Central memory CD8-positive, alpha-beta T cell (primary cell): ENCODE measurements at regions not wholly inside any gene's neighbourhood (a gene's known extent, or its start where the extent isn't known, plus 50 kb on each side); places are given as distances from the start of the nearest gene placed in this dataset.

Source experiments
- ATAC-seq: fragments of 150-1000 bp; cut with Tn5 transposase; replicated peaks from 2 replicates; pipeline ENCODE4 v1.10.0; 2022; ENCODE audit warnings: mild to moderate bottlenecking, moderate FRiP score, moderate number of reproducible peaks; ENCODE audit not compliant: poor library complexity, severe bottlenecking; ENCODE audit errors: extremely low read depth
- DNase-seq, 2 donors: peaks; one replicate each; pipeline ENCODE4 v3.0.0; 2021; ENCODE audit warnings: low spot score in 2 of 2
- H3K27ac Mint-ChIP-seq: one replicate; pipeline ENCODE4 v1.8.0; 2022; ENCODE audit warnings: low read depth, mild to moderate bottlenecking, moderate library complexity, mixed read lengths
- H3K27me3 Mint-ChIP-seq: one replicate; pipeline ENCODE4 v1.8.0; 2022; ENCODE audit warnings: mixed read lengths
- H3K36me3 Mint-ChIP-seq: one replicate; pipeline ENCODE4 v1.8.0; 2022; ENCODE audit warnings: mild to moderate bottlenecking, moderate library complexity, mixed read lengths; ENCODE audit not compliant: insufficient read depth
- H3K4me1 Mint-ChIP-seq: one replicate; pipeline ENCODE4 v1.8.0; 2022; ENCODE audit warnings: mixed read lengths
- H3K4me3 Mint-ChIP-seq: one replicate; pipeline ENCODE4 v1.8.0; 2022; ENCODE audit warnings: mild to moderate bottlenecking, moderate library complexity, mixed read lengths
- H3K9me3 Mint-ChIP-seq: one replicate; pipeline ENCODE4 v1.8.0; 2022; ENCODE audit warnings: mixed read lengths

GRCh38 chr2:128368437-128369107 lies 49.9 kb upstream of the HS6ST1 start:
- Mint-ChIP-seq H3K4me1 (peaks cover 15% of the 10 kb centered on the region), H3K4me3 (no peak overlapping the region), H3K27me3 (peaks cover 61% of the 10 kb centered on the region), H3K36me3 (peaks cover 5% of the 10 kb centered on the region), H3K27ac (no peak overlapping the region), H3K9me3 (no peaks in the 10 kb centered on the region)
- ATAC-seq (no peak), DNase-seq (no peak)

- Mint-ChIP-seq H3K36me3 (peaks cover 9% of the 10 kb centered on the region), H3K27ac (no peak overlapping the region), H3K4me1 (peaks cover 21% of the 10 kb centered on the region), H3K9me3 (no peaks in the 10 kb centered on the region), H3K27me3 (peaks cover 56% of the 10 kb centered on the region), H3K4me3 (no peak overlapping the region)
- no peak for DNase-seq
- no peak for ATAC-seq
Measured at GRCh38 chr2:128369108-128369555, 50.5 kb upstream of the HS6ST1 start.

- Mint-ChIP-seq H3K4me1 (peaks cover 21% of the 10 kb centered on the region), H3K36me3 (peaks cover 8% of the 10 kb centered on the region), H3K4me3 (no peak overlapping the region), H3K27me3 (peaks cover 49% of the 10 kb centered on the region), H3K9me3 (no peaks in the 10 kb centered on the region), H3K27ac (no peak overlapping the region)
- ATAC-seq, result no peak
- DNase-seq, result no peak
Measured at GRCh38 chr2:128369602-128370467, 51.2 kb upstream of the HS6ST1 start.

- H3K4me3 Mint-ChIP-seq, result no peak overlapping the region
- H3K4me1 Mint-ChIP-seq, result peaks cover 21% of the 10 kb centered on the region
- H3K9me3 Mint-ChIP-seq, result no peaks in the 10 kb centered on the region
- H3K27me3 Mint-ChIP-seq, result peaks cover 40% of the 10 kb centered on the region
- H3K36me3 Mint-ChIP-seq, result peaks cover 8% of the 10 kb centered on the region
- ATAC-seq, result no peak
- DNase-seq, result no peak
- H3K27ac Mint-ChIP-seq, result no peak overlapping the region
Measured at GRCh38 chr2:128370468-128371247, 52.0 kb upstream of the HS6ST1 start.

GRCh38 chr2:128371248-128371630 lies 52.6 kb upstream of the HS6ST1 start:
- ATAC-seq (no peak), DNase-seq (no peak)
- peaks cover 35% of the 10 kb centered on the region for H3K27me3 Mint-ChIP-seq
- H3K9me3 Mint-ChIP-seq, result no peaks in the 10 kb centered on the region
- H3K4me1 Mint-ChIP-seq, result peaks cover 21% of the 10 kb centered on the region
- peaks cover 8% of the 10 kb centered on the region for H3K36me3 Mint-ChIP-seq
- H3K27ac Mint-ChIP-seq, result no peak overlapping the region
- H3K4me3 Mint-ChIP-seq, result no peak overlapping the region

- peak overlapping the region; percentile 71 for H3K4me3 Mint-ChIP-seq
- no peak for ATAC-seq
- no peak overlapping the region for H3K27ac Mint-ChIP-seq
- H3K27me3 Mint-ChIP-seq, result peaks cover 29% of the 10 kb centered on the region
- peaks cover 8% of the 10 kb centered on the region for H3K36me3 Mint-ChIP-seq
- DNase-seq, result no peak
- H3K9me3 Mint-ChIP-seq, result no peaks in the 10 kb centered on the region
- peaks cover 21% of the 10 kb centered on the region for H3K4me1 Mint-ChIP-seq
Measured at GRCh38 chr2:128371648-128372345, 53.1 kb upstream of the HS6ST1 start.

- Mint-ChIP-seq H3K27me3 (peaks cover 35% of the 10 kb centered on the region), H3K4me3 (peak overlapping the region; percentile 71), H3K36me3 (peaks cover 8% of the 10 kb centered on the region), H3K4me1 (peaks cover 21% of the 10 kb centered on the region), H3K9me3 (no peaks in the 10 kb centered on the region), H3K27ac (peak overlapping the region; percentile 89)
- peak; percentile 77 for ATAC-seq
- peak; percentile 36 to 74 for DNase-seq
Measured at GRCh38 chr2:128372621-128373341, 54.1 kb upstream of the HS6ST1 start.

- Mint-ChIP-seq H3K36me3 (peaks cover 8% of the 10 kb centered on the region), H3K4me1 (peaks cover 21% of the 10 kb centered on the region), H3K4me3 (peak overlapping the region; percentile 56), H3K9me3 (no peaks in the 10 kb centered on the region), H3K27ac (no peak overlapping the region), H3K27me3 (peaks cover 41% of the 10 kb centered on the region)
- ATAC-seq (no peak), DNase-seq (no peak)
Measured at GRCh38 chr2:128373451-128374000, 54.9 kb upstream of the HS6ST1 start.

GRCh38 chr2:128374001-128374710 lies 55.5 kb upstream of the HS6ST1 start:
- no peak for DNase-seq
- peaks cover 8% of the 10 kb centered on the region for H3K36me3 Mint-ChIP-seq
- peaks cover 41% of the 10 kb centered on the region for H3K27me3 Mint-ChIP-seq
- H3K9me3 Mint-ChIP-seq, result no peaks in the 10 kb centered on the region
- H3K4me3 Mint-ChIP-seq, result peak overlapping the region; percentile 56
- no peak for ATAC-seq
- no peak overlapping the region for H3K27ac Mint-ChIP-seq
- H3K4me1 Mint-ChIP-seq, result peaks cover 21% of the 10 kb centered on the region

GRCh38 chr2:128374711-128375413 lies 56.2 kb upstream of the HS6ST1 start:
- Mint-ChIP-seq H3K27me3 (peaks cover 35% of the 10 kb centered on the region), H3K4me1 (peaks cover 21% of the 10 kb centered on the region), H3K27ac (no peak overlapping the region), H3K9me3 (no peaks in the 10 kb centered on the region), H3K4me3 (no peak overlapping the region), H3K36me3 (peaks cover 8% of the 10 kb centered on the region)
- DNase-seq (no peak), ATAC-seq (no peak)
